ENCODE measurements at regions not wholly inside any gene's neighbourhood (a gene's known extent, or its start where the extent isn't known, plus 50 kb on each side); places are given as distances from the start of the nearest gene placed in this dataset.

DNA sequence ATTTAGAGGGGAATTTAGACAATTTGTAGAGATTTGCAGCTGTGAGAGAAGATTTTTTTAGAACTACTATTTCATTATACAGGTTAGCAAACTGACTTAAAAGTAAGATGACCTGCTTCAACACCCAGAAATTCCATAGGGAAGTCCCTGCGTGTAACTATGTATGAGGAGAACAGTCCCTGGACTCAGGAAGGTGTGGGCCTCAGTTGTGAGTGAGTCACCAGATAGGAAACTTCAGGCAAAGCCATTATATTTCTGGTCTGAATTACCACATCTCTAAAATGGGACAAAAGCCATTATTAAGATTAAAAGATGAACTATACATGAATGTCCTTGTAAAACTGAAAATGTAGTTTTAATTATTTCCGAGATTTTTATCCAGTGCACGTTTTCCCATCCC, 488.3 kb upstream of the GOLIM4 start:
- no peak overlapping the region for H3K27ac ChIP-seq
- TF ChIP-seq, protein P1, sequence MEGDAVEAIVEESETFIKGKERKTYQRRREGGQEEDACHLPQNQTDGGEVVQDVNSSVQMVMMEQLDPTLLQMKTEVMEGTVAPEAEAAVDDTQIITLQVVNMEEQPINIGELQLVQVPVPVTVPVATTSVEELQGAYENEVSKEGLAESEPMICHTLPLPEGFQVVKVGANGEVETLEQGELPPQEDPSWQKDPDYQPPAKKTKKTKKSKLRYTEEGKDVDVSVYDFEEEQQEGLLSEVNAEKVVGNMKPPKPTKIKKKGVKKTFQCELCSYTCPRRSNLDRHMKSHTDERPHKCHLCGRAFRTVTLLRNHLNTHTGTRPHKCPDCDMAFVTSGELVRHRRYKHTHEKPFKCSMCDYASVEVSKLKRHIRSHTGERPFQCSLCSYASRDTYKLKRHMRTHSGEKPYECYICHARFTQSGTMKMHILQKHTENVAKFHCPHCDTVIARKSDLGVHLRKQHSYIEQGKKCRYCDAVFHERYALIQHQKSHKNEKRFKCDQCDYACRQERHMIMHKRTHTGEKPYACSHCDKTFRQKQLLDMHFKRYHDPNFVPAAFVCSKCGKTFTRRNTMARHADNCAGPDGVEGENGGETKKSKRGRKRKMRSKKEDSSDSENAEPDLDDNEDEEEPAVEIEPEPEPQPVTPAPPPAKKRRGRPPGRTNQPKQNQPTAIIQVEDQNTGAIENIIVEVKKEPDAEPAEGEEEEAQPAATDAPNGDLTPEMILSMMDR (conservative IDR thresholded peaks at IDR 0.05), result no peak

DNA sequence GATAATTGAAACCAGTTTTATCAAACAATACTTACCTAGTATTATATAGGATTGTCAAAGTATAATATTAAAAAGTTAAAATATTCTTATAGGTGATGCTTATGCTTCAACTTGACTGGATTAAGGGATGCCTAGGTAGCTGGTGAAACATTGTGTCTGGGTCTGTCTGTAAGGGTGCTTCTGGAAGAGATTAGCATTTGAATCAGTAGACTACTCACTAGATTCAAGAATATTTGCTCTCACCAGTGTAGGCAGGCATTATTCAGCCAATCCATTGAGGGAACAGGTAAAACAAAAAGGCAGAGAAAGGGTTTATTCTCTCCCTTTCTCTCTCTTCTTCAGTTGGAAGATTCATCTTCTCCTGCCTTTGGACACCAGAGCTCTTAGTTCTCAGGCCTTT, 486.8 kb upstream of the GOLIM4 start:
- TF ChIP-seq, protein P1 (conservative IDR thresholded peaks at IDR 0.05), result no peak
- no peak overlapping the region for H3K27ac ChIP-seq

DNA sequence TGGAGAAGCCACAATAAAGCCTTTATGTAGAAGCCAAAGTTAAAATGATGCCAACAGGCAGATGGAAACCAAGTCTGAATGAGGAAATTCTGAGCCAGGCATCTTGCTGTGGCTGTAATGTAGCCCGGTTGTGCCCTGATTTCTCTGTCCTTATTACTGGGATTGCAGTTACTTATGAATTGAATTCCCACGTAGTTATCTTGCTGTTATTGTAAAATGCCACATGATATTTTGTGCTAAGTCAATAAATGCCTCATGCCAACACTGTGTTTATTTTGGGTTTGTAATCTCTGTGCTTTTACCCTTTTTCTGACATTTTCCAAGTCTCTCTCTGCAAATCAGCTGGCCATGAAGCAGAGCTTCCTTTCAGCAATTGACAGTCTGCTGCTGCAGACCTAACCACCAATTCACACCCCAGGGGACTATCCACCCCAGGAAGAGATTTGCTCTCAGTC, 486.1 kb upstream of the GOLIM4 start:
- H3K27ac ChIP-seq, result peak overlapping the region; percentile 16; the same call in 1 of the 2 replicates
- TF ChIP-seq, protein P1 (conservative IDR thresholded peaks at IDR 0.05), result no peak

DNA sequence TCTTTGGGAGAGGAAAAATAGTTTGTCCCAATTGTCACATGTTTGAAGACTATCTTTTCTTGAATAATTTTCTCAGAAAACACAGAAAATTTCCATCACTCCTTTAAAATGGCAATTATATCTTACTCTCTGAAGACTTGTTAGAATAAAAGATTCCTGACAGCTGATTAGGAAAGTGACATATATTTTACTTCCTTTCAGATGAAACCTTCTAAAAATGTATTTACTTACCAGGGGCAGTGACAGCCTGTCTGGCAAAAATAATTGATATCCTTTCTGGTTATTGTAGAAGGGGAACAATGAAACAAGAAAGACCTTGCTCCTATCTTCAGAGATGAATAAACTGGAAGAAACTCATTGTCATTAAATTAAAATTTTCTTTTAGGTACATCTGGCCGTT, 483.3 kb upstream of the GOLIM4 start:
- no peak overlapping the region for H3K27ac ChIP-seq
- TF ChIP-seq, protein P1 (conservative IDR thresholded peaks at IDR 0.05), result no peak

DNA sequence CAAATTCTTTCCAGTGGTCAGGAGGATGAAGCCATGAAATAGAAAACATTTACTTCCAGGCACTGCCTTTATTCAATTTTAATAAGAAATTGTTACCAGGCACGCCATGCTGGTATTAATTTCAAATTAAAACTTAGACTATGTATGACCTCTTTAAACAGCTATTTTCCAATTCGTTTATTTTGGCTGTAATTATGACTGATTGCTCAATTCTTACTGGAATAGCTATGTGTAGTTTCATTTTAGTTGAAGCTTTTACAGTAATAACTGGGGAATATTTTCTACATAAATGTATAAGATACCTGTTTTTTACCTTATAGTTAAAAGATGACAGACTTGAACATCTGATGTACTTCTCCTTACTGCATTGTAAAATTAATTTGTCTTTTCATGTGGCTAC, 480.0 kb upstream of the GOLIM4 start:
- no peak overlapping the region for H3K27ac ChIP-seq
- TF ChIP-seq, protein P1 (conservative IDR thresholded peaks at IDR 0.05), result no peak

DNA sequence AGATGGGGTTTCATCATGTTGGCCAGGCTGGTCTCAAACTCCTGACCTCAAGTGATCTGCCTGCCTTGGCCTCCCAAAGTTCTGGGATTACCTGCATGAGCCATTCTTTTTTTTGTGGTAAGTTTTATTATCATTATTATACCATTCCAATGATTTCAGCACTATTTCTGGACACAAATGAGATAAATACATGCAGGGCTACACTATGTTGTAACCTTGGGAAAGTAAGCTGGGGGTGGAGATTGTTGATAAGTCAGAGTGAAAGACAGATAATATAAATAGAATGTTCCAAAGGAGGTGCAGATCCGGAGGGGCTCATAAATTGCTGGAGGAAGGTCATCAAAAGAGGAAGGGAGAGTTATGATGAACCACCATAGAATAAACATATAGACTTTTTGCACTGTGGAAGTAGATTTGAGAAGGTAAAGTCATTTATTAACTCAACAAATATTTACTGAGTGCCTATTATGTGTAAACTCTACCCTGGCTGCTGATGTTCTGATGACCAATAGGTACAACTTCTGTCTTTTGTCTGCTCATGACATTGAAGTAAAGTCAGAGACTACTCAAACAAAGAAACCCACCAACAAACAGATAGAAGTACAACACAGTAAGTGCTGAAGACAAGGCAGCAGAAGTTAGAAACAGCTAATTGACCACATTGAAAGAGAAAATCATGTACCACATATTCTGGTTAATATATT, 478.9 kb upstream of the GOLIM4 start:
- H3K27ac ChIP-seq, result no peak overlapping the region
- TF ChIP-seq, protein P1 (conservative IDR thresholded peaks at IDR 0.05), result no peak

DNA sequence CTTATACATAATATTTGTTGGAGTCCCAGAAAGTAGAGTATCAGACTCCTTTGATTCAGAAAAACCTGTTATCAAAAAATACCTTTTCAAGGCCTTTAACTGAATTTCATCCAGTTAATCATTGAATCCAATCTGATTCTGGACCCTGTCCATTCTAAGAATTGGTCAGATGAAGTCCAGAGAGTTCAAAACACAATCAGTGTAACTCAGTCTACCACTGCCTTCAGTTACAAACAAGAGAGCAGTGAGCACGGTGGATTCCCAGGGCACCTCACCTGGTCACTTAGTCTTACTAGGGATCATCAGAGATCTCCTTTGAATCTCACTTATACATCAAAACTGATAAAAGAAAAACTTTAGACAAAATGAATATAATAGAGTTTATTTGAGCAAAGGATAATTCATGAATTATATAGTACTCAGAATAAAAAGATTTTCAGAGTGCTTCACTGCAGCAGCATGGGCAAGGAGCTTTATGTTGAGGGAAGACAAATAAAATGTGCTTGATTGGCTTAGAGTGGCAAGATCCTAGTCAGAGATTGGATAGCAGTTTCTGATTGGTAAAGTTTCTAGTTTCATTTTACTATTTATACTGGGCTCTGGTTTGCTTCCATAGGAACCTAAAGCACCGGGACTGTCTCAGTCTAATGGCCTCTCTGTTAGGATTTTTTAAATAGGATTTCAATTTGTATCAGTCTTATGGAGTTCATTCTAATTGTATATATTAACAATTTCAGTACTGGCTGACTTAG, 474.9 kb upstream of the GOLIM4 start:
- no peak overlapping the region for H3K27ac ChIP-seq
- TF ChIP-seq, protein P1 (conservative IDR thresholded peaks at IDR 0.05), result no peak
